Right lobe of liver (tissue), 6 donors: ENCODE measurements at regions not wholly inside any gene's neighbourhood (a gene's known extent, or its start where the extent isn't known, plus 50 kb on each side); places are given as distances from the start of the nearest gene placed in this dataset.

Source experiments
- ATAC-seq, 4 donors: fragments of 200-7000 bp; cut with Tn5 transposase; one replicate each; pipeline ENCODE4 v1.9.1; 2020; ENCODE audit warnings: mild to moderate bottlenecking in 4 of 4, moderate library complexity in 4 of 4
- DNase-seq, 3 donors: peaks; one replicate each; pipeline ENCODE4 v3.0.0-alpha.2; 2020
- H3K27ac ChIP-seq, 3 donors: fragments of 200-600 bp; one replicate each; pipeline ENCODE4 v1.8.0; 2022
- H3K27me3 ChIP-seq, 2 donors: fragments of 200-600 bp; one replicate each; pipeline ENCODE4 v1.8.0; 2022
- H3K36me3 ChIP-seq, 4 donors: fragments of 200-600 bp; sonication (generic) in 1 of 4; one replicate each; pipeline versions ENCODE4 v1.5.1 to v1.8.0; 2017 to 2022; ENCODE audit warnings: control low read depth in 1 of 4
- H3K4me1 ChIP-seq, 4 donors: fragments of 200-600 bp; sonication (generic) in 1 of 4; one replicate each; pipeline versions ENCODE4 v1.5.1 to v1.8.0; 2017 to 2022; ENCODE audit warnings: control low read depth in 1 of 4
- H3K4me3 ChIP-seq, 3 donors: fragments of 200-600 bp; one replicate each; pipeline ENCODE4 v1.8.0; 2022
- H3K9me3 ChIP-seq, 4 donors: fragments of 200-600 bp; sonication (generic) in 1 of 4; one replicate each; pipeline versions ENCODE4 v1.5.1 to v1.8.0; 2017 to 2022; ENCODE audit warnings: control low read depth in 1 of 4
- POLR2A ChIP-seq: fragments of 450-650 bp; IDR thresholded peaks from one replicate; pipeline ENCODE4 v1.6.1; 2017; ENCODE audit warnings: antibody characterized with exemption, mild to moderate bottlenecking
- WGBS: methylation state at CpG from one replicate; pipeline ENCODE4 v1.1.6; 2018; ENCODE audit warnings: low coverage, low lambda C conversion rate; ENCODE audit not compliant: insufficient coverage; ENCODE audit errors: missing lambda C conversion rate; 5-methylcytosine and 5-hydroxymethylcytosine counted together
- intact Hi-C, 2 donors: fragments of 100-400 bp; cut with DNase I; formaldehyde crosslinking; loops; one replicate each; pipeline versions ENCODE4 v1.11.2 to v1.14.1; 2022
- TF ChIP-seq, protein P1 (sequence below), 4 donors: fragments of 200-600 bp in 3 of 4; fragments of 450-650 bp in 1 of 4; IDR thresholded peaks; one replicate each; pipeline versions ENCODE4 v1.5.1 to v1.8.0; 2016 to 2022; ENCODE audit warnings: antibody characterized with exemption in 4 of 4, mild to moderate bottlenecking in 2 of 4
- donor health status: DM: no; HTN: yes; CAD: no.
- donor health status: DM: no; HTN: no; CAD: no.
- donor health status: DM: no; HTN: no; CAD: no.
- donor health status: DM: no; HTN: yes; CAD: no.
- donor health status: DM: no; HTN: yes; CAD: no.

DNA sequence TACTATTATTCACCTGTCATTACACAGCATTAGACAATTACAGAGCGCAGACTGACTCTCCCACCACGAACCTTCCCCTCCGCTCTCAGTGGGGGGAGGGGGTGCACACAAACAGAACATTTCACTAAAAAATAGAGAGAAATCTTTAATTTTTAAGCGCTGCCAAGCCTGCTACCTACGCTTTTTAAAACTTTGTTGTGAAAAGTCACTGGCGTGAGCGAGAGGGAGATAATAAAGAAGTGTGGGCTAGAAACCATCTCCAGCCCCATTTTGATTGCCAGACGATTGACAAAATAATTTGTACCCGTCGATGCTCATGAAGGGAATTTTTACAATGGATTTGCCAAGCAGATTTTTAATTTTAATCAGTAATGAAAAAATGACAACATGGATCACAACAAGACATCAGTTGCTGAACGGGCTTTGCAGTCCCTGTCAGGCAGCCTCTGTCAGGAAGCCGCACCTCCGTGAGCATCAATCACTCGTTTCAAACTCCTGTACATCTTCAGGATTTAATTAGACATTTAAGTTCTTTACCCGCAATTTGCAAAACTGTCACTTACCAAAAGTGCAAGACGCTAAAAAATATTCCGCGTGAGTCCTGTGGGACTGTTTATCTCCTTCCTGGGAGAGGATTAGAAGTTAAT is 209.1 kb downstream of the BCL11B start:
- 68% methylated on average over 18 of the region's 18 CpGs for WGBS
- intact Hi-C loops = no loop called here

DNA sequence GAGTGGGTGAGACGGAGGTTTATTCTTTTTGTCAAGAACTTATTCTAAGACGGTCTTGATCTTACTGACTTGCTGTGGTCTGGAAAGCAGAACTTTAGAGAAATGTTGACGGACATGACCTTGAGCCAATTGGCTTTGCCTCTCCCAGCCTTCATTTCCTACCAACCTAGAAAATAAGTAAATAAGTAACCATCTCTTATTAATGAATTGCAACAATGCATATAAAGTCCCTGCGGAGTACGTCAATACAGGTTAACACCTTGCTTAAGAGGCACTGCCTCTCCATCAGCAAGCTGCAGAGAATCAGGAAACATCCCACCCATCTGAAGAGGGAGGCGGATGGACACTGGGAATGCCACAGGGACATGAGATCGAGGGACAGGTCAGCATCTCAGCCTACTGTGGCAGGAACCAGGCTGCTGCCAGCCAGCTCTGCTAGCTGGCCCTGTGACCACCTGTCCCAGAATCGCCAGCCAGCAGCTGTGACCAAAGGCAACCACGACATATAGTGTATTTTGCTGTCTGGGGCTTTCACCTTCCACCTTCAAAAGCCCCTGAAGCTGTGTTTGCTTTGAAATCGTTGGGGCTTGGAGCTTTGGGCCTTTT is 208.3 kb downstream of the BCL11B start:
- Histone ChIP-seq H3K4me3 (no peak overlapping the region), H3K27me3 (no peaks in the 10 kb centered on the region), H3K36me3 (no peaks in the 10 kb centered on the region), H3K27ac (no peak overlapping the region), H3K9me3 (no peaks in the 10 kb centered on the region), H3K4me1 (no peaks in the 10 kb centered on the region)
- DNase-seq = no peak
- ATAC-seq = no peak
- 39% methylated on average over 9 of the region's 10 CpGs for WGBS
- TF ChIP-seq, protein P1, sequence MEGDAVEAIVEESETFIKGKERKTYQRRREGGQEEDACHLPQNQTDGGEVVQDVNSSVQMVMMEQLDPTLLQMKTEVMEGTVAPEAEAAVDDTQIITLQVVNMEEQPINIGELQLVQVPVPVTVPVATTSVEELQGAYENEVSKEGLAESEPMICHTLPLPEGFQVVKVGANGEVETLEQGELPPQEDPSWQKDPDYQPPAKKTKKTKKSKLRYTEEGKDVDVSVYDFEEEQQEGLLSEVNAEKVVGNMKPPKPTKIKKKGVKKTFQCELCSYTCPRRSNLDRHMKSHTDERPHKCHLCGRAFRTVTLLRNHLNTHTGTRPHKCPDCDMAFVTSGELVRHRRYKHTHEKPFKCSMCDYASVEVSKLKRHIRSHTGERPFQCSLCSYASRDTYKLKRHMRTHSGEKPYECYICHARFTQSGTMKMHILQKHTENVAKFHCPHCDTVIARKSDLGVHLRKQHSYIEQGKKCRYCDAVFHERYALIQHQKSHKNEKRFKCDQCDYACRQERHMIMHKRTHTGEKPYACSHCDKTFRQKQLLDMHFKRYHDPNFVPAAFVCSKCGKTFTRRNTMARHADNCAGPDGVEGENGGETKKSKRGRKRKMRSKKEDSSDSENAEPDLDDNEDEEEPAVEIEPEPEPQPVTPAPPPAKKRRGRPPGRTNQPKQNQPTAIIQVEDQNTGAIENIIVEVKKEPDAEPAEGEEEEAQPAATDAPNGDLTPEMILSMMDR (IDR thresholded peaks at IDR 0.05) = no peak
- TF ChIP-seq POLR2A = no peak
- intact Hi-C loops = no loop called here

More for the DNA sequence above, 209.1 kb downstream of the BCL11B start:
- Histone ChIP-seq H3K27me3 (no peaks in the 10 kb centered on the region), H3K4me3 (no peak overlapping the region), H3K27ac (no peak overlapping the region), H3K9me3 (no peaks in the 10 kb centered on the region), H3K4me1 (no peaks in the 10 kb centered on the region), H3K36me3 (no peaks in the 10 kb centered on the region)
- TF ChIP-seq, protein P1 (IDR thresholded peaks at IDR 0.05) = no peak
- no peak for TF ChIP-seq POLR2A
- no peak for DNase-seq
- ATAC-seq = no peak

DNA sequence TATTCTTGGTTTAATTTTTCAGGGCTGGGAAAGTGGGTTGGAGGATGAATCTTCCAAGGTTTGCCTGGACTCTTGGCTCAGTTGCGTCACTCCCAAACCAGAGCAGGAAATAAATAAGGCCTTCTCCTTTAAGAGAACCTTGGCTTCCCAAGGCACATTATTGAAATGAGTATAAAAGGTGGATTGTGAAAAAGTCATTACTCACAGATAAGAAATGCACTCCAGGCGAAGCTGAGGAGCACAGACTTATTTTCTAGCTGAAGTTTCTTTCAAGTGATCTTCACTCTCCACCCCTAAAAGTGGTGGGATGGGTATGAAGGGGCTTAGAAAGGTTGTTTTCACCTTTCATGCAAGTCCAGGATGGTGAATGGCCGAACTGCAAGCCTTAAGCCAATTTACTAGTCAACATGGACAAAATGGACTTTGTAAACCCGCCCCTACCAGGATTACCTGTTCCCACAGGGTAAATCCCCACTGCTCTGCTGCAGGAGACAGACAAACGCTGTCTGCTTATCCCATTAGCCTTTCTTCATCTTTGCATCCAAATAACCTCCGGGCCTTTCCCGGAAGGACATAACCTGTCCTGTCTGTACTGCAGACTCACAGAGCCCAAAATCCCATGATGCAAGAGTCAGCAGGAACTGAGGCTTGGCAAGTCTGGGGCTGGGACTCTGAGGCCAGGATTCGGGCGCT is 207.6 kb downstream of the BCL11B start:
- peak in 1 of 3 donors; percentile 34 for DNase-seq
- 48% methylated on average over 7 of the region's 9 CpGs for WGBS
- TF ChIP-seq POLR2A = no peak
- TF ChIP-seq, protein P1 (IDR thresholded peaks at IDR 0.05) = no peak
- intact Hi-C loops = no loop called here
- Histone ChIP-seq H3K4me1 (no peaks in the 10 kb centered on the region), H3K27ac (no peak overlapping the region), H3K36me3 (no peaks in the 10 kb centered on the region), H3K4me3 (no peak overlapping the region), H3K9me3 (no peaks in the 10 kb centered on the region), H3K27me3 (no peaks in the 10 kb centered on the region)
- ATAC-seq = no peak

DNA sequence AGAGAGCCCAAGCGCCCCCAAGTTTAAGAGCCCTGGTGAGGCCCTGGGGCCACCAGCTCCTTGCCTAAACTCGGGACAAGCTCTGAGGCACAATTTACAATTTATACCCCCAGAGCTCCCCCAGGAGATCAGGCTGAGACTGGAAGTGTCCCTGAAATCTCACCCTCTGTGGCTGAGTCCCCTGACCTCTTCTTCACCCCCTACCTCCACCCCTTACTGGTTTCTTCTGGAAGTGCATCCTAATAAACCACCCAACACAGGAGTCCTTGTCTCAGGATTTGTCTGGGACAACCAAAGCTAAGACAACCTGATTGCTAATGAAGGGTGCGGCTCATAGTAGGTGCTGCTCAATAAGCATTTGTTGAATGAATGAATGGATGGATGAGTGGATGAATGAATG is 206.4 kb downstream of the BCL11B start:
- DNase-seq = no peak
- 94% methylated on average over 2 of the region's 3 CpGs for WGBS
- intact Hi-C loops = no loop called here
- H3K27me3 ChIP-seq = no peaks in the 10 kb centered on the region
- H3K4me3 ChIP-seq = no peak overlapping the region
- H3K4me1 ChIP-seq = no peaks in the 10 kb centered on the region
- H3K27ac ChIP-seq = no peak overlapping the region
- no peaks in the 10 kb centered on the region for H3K36me3 ChIP-seq
- no peaks in the 10 kb centered on the region for H3K9me3 ChIP-seq
- TF ChIP-seq POLR2A = no peak
- TF ChIP-seq, protein P1 (IDR thresholded peaks at IDR 0.05) = no peak
- ATAC-seq = no peak
